ENCODE measurements at regions not wholly inside any gene's neighbourhood (a gene's known extent, or its start where the extent isn't known, plus 50 kb on each side); places are given as distances from the start of the nearest gene placed in this dataset.

DNA sequence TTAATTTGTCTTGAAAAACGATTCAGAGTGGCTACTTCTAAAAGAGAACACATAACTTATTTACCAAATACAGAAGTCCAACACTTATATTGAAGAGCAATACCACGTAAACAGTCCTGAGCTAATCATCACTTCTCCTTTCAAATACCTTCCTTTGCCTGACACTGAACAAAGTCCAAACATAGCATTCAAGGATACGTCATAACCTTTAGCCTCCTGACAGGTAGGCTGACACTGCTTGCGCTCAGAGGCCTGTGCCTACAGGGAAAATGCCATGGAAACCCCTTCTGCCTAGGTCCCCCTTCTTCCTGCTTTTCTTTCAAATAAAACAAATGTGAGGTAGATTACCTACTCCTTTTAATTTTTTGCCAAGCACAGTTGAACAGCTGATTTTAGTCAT is 510.0 kb downstream of the INSC start:
- H3K4me3 ChIP-seq (ENCODE audit: low read depth, low read length), result no peak overlapping the region
- TF ChIP-seq, protein P1, sequence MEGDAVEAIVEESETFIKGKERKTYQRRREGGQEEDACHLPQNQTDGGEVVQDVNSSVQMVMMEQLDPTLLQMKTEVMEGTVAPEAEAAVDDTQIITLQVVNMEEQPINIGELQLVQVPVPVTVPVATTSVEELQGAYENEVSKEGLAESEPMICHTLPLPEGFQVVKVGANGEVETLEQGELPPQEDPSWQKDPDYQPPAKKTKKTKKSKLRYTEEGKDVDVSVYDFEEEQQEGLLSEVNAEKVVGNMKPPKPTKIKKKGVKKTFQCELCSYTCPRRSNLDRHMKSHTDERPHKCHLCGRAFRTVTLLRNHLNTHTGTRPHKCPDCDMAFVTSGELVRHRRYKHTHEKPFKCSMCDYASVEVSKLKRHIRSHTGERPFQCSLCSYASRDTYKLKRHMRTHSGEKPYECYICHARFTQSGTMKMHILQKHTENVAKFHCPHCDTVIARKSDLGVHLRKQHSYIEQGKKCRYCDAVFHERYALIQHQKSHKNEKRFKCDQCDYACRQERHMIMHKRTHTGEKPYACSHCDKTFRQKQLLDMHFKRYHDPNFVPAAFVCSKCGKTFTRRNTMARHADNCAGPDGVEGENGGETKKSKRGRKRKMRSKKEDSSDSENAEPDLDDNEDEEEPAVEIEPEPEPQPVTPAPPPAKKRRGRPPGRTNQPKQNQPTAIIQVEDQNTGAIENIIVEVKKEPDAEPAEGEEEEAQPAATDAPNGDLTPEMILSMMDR (IDR thresholded peaks at IDR 0.05; ENCODE audit: insufficient read depth, low read depth, low read length), result no peak

DNA sequence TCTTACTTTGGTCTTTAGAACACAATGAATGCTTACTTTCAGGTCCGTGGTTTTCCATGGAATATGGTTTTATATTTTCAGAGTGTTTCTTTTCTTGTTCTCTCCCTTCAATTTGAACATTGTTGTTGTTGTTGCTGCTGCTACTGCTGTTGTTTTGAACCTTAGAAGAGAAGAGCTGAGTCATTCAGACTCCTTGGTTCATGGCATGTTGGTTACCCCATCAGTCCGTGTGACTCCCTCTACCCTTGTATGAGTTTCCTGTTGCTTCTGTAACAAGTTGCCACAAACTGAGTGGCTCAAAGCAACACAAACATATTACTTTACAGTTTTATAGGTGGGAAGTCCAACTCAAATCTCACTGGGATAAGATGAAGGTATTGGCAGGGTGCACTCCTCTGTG is 511.0 kb downstream of the INSC start:
- TF ChIP-seq, protein P1 (IDR thresholded peaks at IDR 0.05; ENCODE audit: insufficient read depth, low read depth, low read length), result no peak
- DNase-seq (ENCODE audit: low read depth), result no peak
- no peak overlapping the region for H3K4me3 ChIP-seq (ENCODE audit: low read depth, low read length)

More for the DNA sequence above, 510.0 kb downstream of the INSC start:
- no peak for DNase-seq (ENCODE audit: low read depth)

DNA sequence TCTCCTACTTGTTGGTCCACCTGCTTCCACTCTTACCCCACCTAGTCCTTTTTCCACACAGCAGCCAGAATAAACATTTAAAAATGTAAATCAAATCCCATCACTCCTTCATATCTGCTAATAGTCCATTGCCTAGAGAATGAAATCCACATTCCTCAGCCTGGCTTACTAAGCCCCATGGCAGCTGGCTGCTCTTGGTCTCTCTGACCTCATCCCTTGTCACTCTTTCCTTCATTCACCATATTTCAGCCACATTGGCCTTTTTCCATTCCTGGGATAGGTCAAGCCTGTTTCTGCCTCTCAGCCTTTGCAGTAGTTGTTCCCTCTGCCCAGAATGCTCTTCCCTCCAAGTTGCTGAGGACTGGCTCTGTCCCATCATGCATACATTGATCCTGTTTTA is 512.8 kb downstream of the INSC start:
- TF ChIP-seq, protein P1 (IDR thresholded peaks at IDR 0.05; ENCODE audit: insufficient read depth, low read depth, low read length), result no peak
- DNase-seq (ENCODE audit: low read depth), result no peak
- H3K4me3 ChIP-seq (ENCODE audit: low read depth, low read length), result no peak overlapping the region

DNA sequence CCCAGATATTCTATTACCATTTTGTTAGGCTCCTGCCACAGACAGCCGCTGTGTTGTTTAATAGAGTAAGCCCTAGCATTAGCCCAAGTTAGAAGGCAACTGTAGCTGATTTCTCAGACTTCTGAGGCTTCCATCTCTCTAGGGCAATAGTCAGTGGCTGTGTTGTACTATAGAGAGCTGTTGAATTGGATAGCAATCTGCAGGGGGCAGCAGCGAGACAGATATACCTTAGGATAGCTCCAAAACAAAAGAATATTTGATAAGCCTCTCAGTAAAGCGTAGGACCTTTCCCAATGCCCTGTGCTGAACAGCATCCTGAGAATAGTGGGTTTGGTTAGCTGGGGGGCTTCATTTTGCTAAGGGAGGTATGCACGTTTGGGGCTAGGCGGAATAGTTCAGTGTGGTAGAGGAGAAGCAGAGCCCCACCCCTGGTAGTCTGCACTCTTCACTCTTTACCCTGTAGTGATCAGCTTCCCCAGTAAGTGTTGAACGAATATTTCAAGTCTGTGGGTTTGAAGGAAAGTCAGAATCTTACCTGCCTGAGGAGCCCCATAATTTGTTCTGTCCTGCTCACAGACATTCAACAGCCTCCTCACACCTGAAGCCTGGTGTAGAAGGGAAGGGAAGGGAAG is 515.1 kb downstream of the INSC start:
- peak; percentile 42 for DNase-seq (ENCODE audit: low read depth)
- TF ChIP-seq, protein P1 (IDR thresholded peaks at IDR 0.05; ENCODE audit: insufficient read depth, low read depth, low read length), result peak; percentile 55
- no peak overlapping the region for H3K4me3 ChIP-seq (ENCODE audit: low read depth, low read length)

DNA sequence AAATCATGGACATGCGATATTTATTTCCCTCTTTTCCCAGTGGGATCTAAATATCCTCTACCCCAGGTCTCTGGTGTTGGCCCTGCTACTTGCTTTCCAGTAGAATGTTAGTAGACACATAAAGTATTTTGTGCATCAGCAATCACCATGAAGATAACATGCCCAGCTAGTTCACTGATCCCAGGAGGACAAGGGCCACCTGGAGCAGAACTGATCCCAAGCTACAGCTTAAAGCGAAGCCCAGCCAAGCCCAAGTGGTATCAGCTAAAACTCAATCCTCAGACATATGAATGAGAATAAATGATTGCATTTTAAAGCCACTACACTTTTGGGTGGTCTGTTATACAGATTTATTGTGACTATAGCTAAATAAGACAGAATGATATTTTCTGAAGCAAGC is 516.2 kb downstream of the INSC start:
- DNase-seq (ENCODE audit: low read depth), result no peak
- no peak overlapping the region for H3K4me3 ChIP-seq (ENCODE audit: low read depth, low read length)
- TF ChIP-seq, protein P1 (IDR thresholded peaks at IDR 0.05; ENCODE audit: insufficient read depth, low read depth, low read length), result no peak

DNA sequence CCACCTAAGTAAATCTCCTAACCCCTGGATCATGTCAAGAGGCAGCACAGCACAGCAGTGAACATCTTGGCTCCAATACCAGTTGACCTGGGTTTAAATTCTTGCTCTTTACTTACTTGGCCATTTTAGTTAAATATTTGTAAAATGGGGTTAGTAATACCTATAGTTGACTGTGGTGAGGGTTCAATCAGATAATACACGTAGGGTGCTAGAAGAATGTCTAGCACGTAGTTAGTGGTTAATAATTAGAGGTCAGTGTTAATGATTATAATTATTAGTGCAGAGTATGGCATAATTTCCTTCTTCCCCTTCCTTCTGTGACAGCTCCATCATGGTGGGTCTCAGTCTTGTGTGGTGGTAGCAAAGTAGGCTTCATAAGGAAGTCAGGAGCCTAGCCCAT is 520.8 kb downstream of the INSC start:
- TF ChIP-seq, protein P1 (IDR thresholded peaks at IDR 0.05; ENCODE audit: insufficient read depth, low read depth, low read length), result no peak
- DNase-seq (ENCODE audit: low read depth), result no peak

DNA sequence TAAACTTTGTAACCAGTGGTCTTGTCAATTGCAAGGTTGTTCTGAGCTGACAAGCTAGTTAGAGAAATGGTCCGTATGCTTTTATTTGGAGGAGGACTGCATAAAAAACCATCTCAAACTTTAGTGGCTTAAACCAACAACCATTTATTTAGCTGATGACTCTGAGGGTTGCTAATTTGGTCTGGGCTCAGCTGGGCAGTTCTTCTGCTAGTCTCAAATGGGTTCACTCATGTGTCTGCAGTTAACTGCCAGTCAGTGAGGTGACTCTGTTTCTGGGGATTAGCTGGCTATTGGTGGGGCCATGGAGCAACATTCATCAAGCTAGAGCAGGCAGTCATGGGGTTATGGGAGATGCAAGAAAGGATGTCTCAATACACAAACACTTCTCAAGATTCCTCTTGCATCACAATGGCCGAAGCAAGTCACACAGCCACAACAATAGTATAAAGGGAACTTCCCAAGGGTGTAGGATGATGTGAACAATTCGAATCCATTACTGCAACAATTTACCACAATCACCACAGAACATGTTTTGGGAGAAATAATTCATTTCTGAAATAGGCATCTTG is 521.9 kb downstream of the INSC start:
- no peak for DNase-seq (ENCODE audit: low read depth)
- no peak overlapping the region for H3K4me3 ChIP-seq (ENCODE audit: low read depth, low read length)
- TF ChIP-seq, protein P1 (IDR thresholded peaks at IDR 0.05; ENCODE audit: insufficient read depth, low read depth, low read length), result no peak

More for the DNA sequence above, 520.8 kb downstream of the INSC start:
- no peak overlapping the region for H3K4me3 ChIP-seq (ENCODE audit: low read depth, low read length)
